ENCODE measurements at regions not wholly inside any gene's neighbourhood (a gene's known extent, or its start where the extent isn't known, plus 50 kb on each side); places are given as distances from the start of the nearest gene placed in this dataset.

- BruUV-seq (replicated peaks) = no TSS peak
- Histone ChIP-seq H3K9me3 (ENCODE audit: low read length) (no peaks in the 10 kb centered on the region), H3K4me2 (ENCODE audit: low read depth, low read length) (no peak overlapping the region), H3K79me2 (ENCODE audit: insufficient read depth, low read length) (no peaks in the 10 kb centered on the region), H3K4me3 (replicated peaks in 1 of 3; ENCODE audit: insufficient read depth in 1 of 3, low read depth in 2 of 3, low read length in 3 of 3) (no peak overlapping the region), H3K27ac (ENCODE audit: extremely low read length, insufficient read depth, low read length) (no peak overlapping the region), H3K9ac (ENCODE audit: insufficient read depth, low read depth, low read length) (no peak overlapping the region), H2AFZ (ENCODE audit: low read length) (no peak overlapping the region), H3K4me1 (ENCODE audit: insufficient read depth, low read length) (no peaks in the 10 kb centered on the region), H3K36me3 (replicated peaks in 1 of 2; ENCODE audit: control insufficient read depth in 1 of 2, insufficient read depth in 2 of 2, low read length in 2 of 2) (no peaks in the 10 kb centered on the region), H3K27me3 (ENCODE audit: control insufficient read depth in 1 of 2, insufficient read depth in 2 of 2, low read length in 2 of 2) (no peaks in the 10 kb centered on the region; a peak in 1 of 5 replicates), H4K20me1 (ENCODE audit: insufficient read depth, low read length) (no peaks in the 10 kb centered on the region)
- ChIA-PET POLR2A (no interaction called here), CTCF (ENCODE audit: low intra/inter-chr PET ratio, low total read pairs) (no interaction called here)
- in situ Hi-C loops (cut with HindIII; ENCODE audit: extremely low pct_ligation_motif_present, low pct_unique_long_range_greater_than_20kb) (no loop called here), intact Hi-C loops (cut with micrococcal nuclease; ENCODE audit: unreplicated experiment) (no loop called here)
- FAIRE-seq (no peak), ATAC-seq (no peak), DNase-seq (ENCODE audit: low spot score) (no peak)
- 61% methylated on average over 7 of the region's 7 CpGs for WGBS (ENCODE audit: low lambda C conversion rate)
- TF ChIP-seq STAT6 (CRISPR knock-in tag; IDR thresholded peaks at IDR 0.05; ENCODE audit: borderline replicate concordance) (no peak), RAD21 (CRISPR knock-in tag; IDR thresholded peaks at IDR 0.05) (no peak)
Observed at GRCh38 chr4:54495091-54495490, 162.7 kb upstream of the KIT start.

DNA sequence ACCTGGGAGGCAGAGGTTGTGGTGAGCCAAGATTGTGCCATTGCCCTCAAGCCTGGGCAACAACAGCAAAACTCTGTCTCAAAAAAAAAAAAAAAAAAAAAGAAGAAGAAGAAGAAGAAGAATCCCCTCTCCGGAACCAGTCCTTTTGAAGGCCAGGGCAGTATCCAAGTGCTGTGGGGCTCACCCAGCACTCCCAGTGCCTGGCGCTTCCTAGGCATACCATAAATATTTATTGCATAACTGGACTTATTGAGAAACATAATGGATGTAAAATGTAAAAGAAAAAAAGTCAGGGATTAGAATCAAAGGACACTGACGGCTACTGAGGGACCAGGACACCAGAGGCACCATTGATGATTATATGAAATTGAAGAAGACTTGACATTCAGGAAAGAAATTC lies 162.1 kb upstream of the KIT start:
- Histone ChIP-seq H3K9ac (ENCODE audit: insufficient read depth, low read depth, low read length) (no peak overlapping the region), H3K4me1 (ENCODE audit: insufficient read depth, low read length) (no peaks in the 10 kb centered on the region), H3K36me3 (replicated peaks in 1 of 2; ENCODE audit: control insufficient read depth in 1 of 2, insufficient read depth in 2 of 2, low read length in 2 of 2) (no peaks in the 10 kb centered on the region), H3K27ac (ENCODE audit: extremely low read length, insufficient read depth, low read length) (no peak overlapping the region), H3K79me2 (ENCODE audit: insufficient read depth, low read length) (no peaks in the 10 kb centered on the region), H4K20me1 (ENCODE audit: insufficient read depth, low read length) (no peaks in the 10 kb centered on the region), H3K9me3 (ENCODE audit: low read length) (no peaks in the 10 kb centered on the region), H3K27me3 (ENCODE audit: control insufficient read depth in 1 of 2, insufficient read depth in 2 of 2, low read length in 2 of 2) (no peaks in the 10 kb centered on the region; a peak in 1 of 5 replicates), H3K4me2 (ENCODE audit: low read depth, low read length) (no peak overlapping the region), H3K4me3 (replicated peaks in 1 of 3; ENCODE audit: insufficient read depth in 1 of 3, low read depth in 2 of 3, low read length in 3 of 3) (no peak overlapping the region), H2AFZ (ENCODE audit: low read length) (no peak overlapping the region)
- BruUV-seq (replicated peaks) = no TSS peak
- POLR2A ChIA-PET = no interaction called here
- CTCF ChIA-PET (ENCODE audit: low intra/inter-chr PET ratio, low total read pairs) = no interaction called here
- intact Hi-C loops (cut with micrococcal nuclease; ENCODE audit: unreplicated experiment) = no loop called here
- ATAC-seq = no peak
- no peak for DNase-seq (ENCODE audit: low spot score)
- 25% methylated on average over 3 of the region's 3 CpGs for WGBS (ENCODE audit: low lambda C conversion rate)
- TF ChIP-seq ETV6 (CRISPR knock-in tag; conservative IDR thresholded peaks at IDR 0.05) (no peak), ZFP36L2 (CRISPR knock-in tag; IDR thresholded peaks at IDR 0.05) (no peak), SMC3 (IDR thresholded peaks at IDR 0.05; ENCODE audit: low read length) (no peak), ZNF180 (CRISPR knock-in tag; IDR thresholded peaks at IDR 0.05; ENCODE audit: borderline replicate concordance, low read depth) (no peak), ZNF3 (CRISPR knock-in tag; IDR thresholded peaks at IDR 0.05) (no peak), KLF11 (CRISPR knock-in tag; IDR thresholded peaks at IDR 0.05) (no peak), ZFX (CRISPR knock-in tag; IDR thresholded peaks at IDR 0.05; ENCODE audit: low read depth) (no peak), ZNF276 (CRISPR knock-in tag; IDR thresholded peaks at IDR 0.05; ENCODE audit: low read depth) (no peak)
- TF ChIP-seq, protein P1, sequence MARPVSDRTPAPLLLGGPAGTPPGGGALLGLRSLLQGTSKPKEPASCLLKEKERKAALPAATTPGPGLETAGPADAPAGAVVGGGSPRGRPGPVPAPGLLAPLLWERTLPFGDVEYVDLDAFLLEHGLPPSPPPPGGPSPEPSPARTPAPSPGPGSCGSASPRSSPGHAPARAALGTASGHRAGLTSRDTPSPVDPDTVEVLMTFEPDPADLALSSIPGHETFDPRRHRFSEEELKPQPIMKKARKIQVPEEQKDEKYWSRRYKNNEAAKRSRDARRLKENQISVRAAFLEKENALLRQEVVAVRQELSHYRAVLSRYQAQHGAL (CRISPR knock-in tag; IDR thresholded peaks at IDR 0.05; ENCODE audit: not compliant biosample characterization) = no peak
- no peak for FAIRE-seq
- in situ Hi-C loops (cut with HindIII; ENCODE audit: extremely low pct_ligation_motif_present, low pct_unique_long_range_greater_than_20kb) = no loop called here
